AG09319 (cell line): ENCODE measurements at regions not wholly inside any gene's neighbourhood (a gene's known extent, or its start where the extent isn't known, plus 50 kb on each side); places are given as distances from the start of the nearest gene placed in this dataset.

ENCODE experiments used
- DNase-seq: peaks from one replicate; pipeline ENCODE4 v3.0.0-alpha.2; 2010; ENCODE audit warnings: low read depth; ENCODE audit errors: extremely low read depth
- CTCF ChIP-seq: IDR thresholded peaks from 2 replicates; pipeline ENCODE4 v1.5.1; 2011; ENCODE audit warnings: low read depth, mild to moderate bottlenecking, inconsistent platforms, low read length, moderate library complexity

GRCh38 chr6:90973188-90973587 lies 386.3 kb upstream of the MAP3K7 start:
- no peak for DNase-seq
- TF ChIP-seq CTCF, result no peak

- DNase-seq, result no peak
- no peak for TF ChIP-seq CTCF
Observed at GRCh38 chr6:90970672-90971071, 383.8 kb upstream of the MAP3K7 start.

GRCh38 chr6:90967471-90967870 lies 380.6 kb upstream of the MAP3K7 start:
- no peak for DNase-seq
- TF ChIP-seq CTCF, result no peak

- TF ChIP-seq CTCF, result no peak
- DNase-seq, result no peak
Observed at GRCh38 chr6:90960324-90960723, 373.5 kb upstream of the MAP3K7 start.

- no peak for TF ChIP-seq CTCF
- DNase-seq, result no peak
Observed at GRCh38 chr6:90955246-90955645, 368.4 kb upstream of the MAP3K7 start.

- no peak for TF ChIP-seq CTCF
- DNase-seq, result no peak
Observed at GRCh38 chr6:90953405-90954161, 366.7 kb upstream of the MAP3K7 start.

- no peak for TF ChIP-seq CTCF
- no peak for DNase-seq
Observed at GRCh38 chr6:90952176-90952575, 365.3 kb upstream of the MAP3K7 start.
